K562 (cell line): ENCODE measurements at regions not wholly inside any gene's neighbourhood (a gene's known extent, or its start where the extent isn't known, plus 50 kb on each side); places are given as distances from the start of the nearest gene placed in this dataset.

Experiments used
- ATAC-seq: fragments of 200-7000 bp; cut with Tn5 transposase; 3 replicates; pipeline ENCODE4 v1.9.1; 2020; ENCODE audit warnings: moderate library complexity
- BruUV-seq: library from RNA; stranded (reverse); fragments of 400-500 nt; replicated peaks from 2 replicates; lab custom pipeline; 2021; lab: Mats Ljungman, UMichigan
- CTCF ChIA-PET: fragments of 300-600 bp; formaldehyde crosslinking; extraction: SDS; loops from one replicate; lab custom pipeline; 2021; ENCODE audit warnings: low intra/inter-chr PET ratio; lab: Yijun Ruan, JAX
- POLR2A ChIA-PET: fragments of 300-600, 350-650 bp; sonication (Branson Sonifier 250); formaldehyde crosslinking; extraction: SDS; loops from one replicate; lab custom pipeline; 2021; ENCODE audit warnings: antibody characterized with exemption, inconsistent platforms; lab: Yijun Ruan, JAX
- DNase-seq, 4 experiments: peaks; one replicate each; pipeline versions ENCODE4 v3.0.0 to v3.0.0-alpha.2; 2011 to 2018; ENCODE audit warnings: low spot score in 3 of 4, mixed read lengths in 3 of 4; ENCODE audit errors: extremely low read depth in 1 of 4
- FAIRE-seq: peaks from 2 replicates; lab custom pipeline; 2011; peaks lifted over from hg19 to GRCh38; lab: Jason Lieb, UNC
- H2AFZ ChIP-seq: 2 replicates; pipeline ENCODE4 v1.6.0; 2011; ENCODE audit warnings: low read depth, low read length, control low read depth, inconsistent platforms
- H3K27ac ChIP-seq: fragments of 200-600 bp; 3 replicates; pipeline ENCODE4 v1.8.0; 2011; ENCODE audit warnings: low read depth, mild to moderate bottlenecking, control low read depth, inconsistent platforms, low read length, moderate library complexity, mixed read lengths; ENCODE audit errors: extremely low read depth
- H3K27me3 ChIP-seq, 2 experiments: fragments of 300-600 bp in 1 of 2; 2 replicates in 1 of 2; 3 replicates in 1 of 2; pipeline versions ENCODE4 v1.6.0 to v1.8.0; 2011; ENCODE audit warnings: inconsistent platforms in 2 of 2, low read length in 2 of 2, mild to moderate bottlenecking in 1 of 2, mixed read lengths in 1 of 2, moderate library complexity in 1 of 2; ENCODE audit not compliant: control insufficient read depth in 2 of 2, insufficient read depth in 2 of 2
- H3K36me3 ChIP-seq: fragments of 300-600 bp; 3 replicates; pipeline ENCODE4 v1.8.0; 2011; ENCODE audit warnings: mild to moderate bottlenecking, low read length, inconsistent platforms; ENCODE audit not compliant: control insufficient read depth, insufficient read depth
- H3K4me1 ChIP-seq, 2 experiments: fragments of 200-600 bp in 1 of 2; replicated peaks in 1 of 2; 2 replicates in 1 of 2; 3 replicates in 1 of 2; pipeline versions ENCODE4 v1.5.1 to v1.8.0; 2011; ENCODE audit warnings: inconsistent platforms in 2 of 2, low read length in 2 of 2, mild to moderate bottlenecking in 1 of 2, mixed read lengths in 1 of 2, moderate library complexity in 1 of 2; ENCODE audit not compliant: control insufficient read depth in 2 of 2, insufficient read depth in 2 of 2
- H3K4me2 ChIP-seq: 2 replicates; pipeline ENCODE4 v1.6.1; 2011; ENCODE audit warnings: low read length, control low read depth, inconsistent platforms, mixed read lengths; ENCODE audit not compliant: insufficient read depth
- H3K4me3 ChIP-seq: fragments of 200-600 bp; sonication (generic), shearing (Covaris generic); 2 replicates; pipeline ENCODE4 v1.5.1; 2016; ENCODE audit warnings: control low read depth, inconsistent platforms
- H3K79me2 ChIP-seq: fragments of 200-600 bp; 3 replicates; pipeline ENCODE4 v1.8.0; 2011; ENCODE audit warnings: low read length, inconsistent platforms; ENCODE audit not compliant: control insufficient read depth, insufficient read depth
- H3K9ac ChIP-seq, 2 experiments: 2 replicates each; pipeline versions ENCODE4 v1.6.0 to v1.6.1; 2011; ENCODE audit warnings: low read depth in 2 of 2, low read length in 2 of 2, control low read depth in 1 of 2, inconsistent platforms in 1 of 2, mild to moderate bottlenecking in 1 of 2, mixed read lengths in 1 of 2; ENCODE audit not compliant: insufficient read depth in 1 of 2
- H3K9me1 ChIP-seq: one replicate; pipeline ENCODE4 v1.6.0; 2011; ENCODE audit warnings: inconsistent platforms, mild to moderate bottlenecking, low read length, moderate library complexity; ENCODE audit not compliant: control insufficient read depth, insufficient read depth
- H3K9me3 ChIP-seq: replicated peaks from 2 replicates; pipeline ENCODE4 v1.5.1; 2011; ENCODE audit warnings: low read depth, low read length, inconsistent platforms; ENCODE audit not compliant: control insufficient read depth, insufficient read depth
- H4K20me1 ChIP-seq: replicated peaks from 2 replicates; pipeline ENCODE4 v1.6.1; 2011; ENCODE audit warnings: low read length, inconsistent platforms, mixed read lengths; ENCODE audit not compliant: control insufficient read depth, insufficient read depth
- ATF7 ChIP-seq: fragments of 450-650 bp; IDR thresholded peaks from 2 replicates; pipeline ENCODE4 v1.7.1; 2014; ENCODE audit warnings: mild to moderate bottlenecking, moderate library complexity
- FOXO4 ChIP-seq: fragments of 450-650 bp; formaldehyde crosslinking; IDR thresholded peaks from 2 replicates; pipeline ENCODE4 v1.4.0; 2020; ENCODE audit warnings: mild to moderate bottlenecking, moderate library complexity
- MCM5 ChIP-seq: fragments of 450-650 bp; IDR thresholded peaks from 2 replicates; pipeline ENCODE4 v1.6.1; 2016; ENCODE audit warnings: low read depth
- NEUROD1 ChIP-seq: fragments of 150-350 bp; IDR thresholded peaks from 2 replicates; pipeline ENCODE4 v1.6.1; 2014; ENCODE audit warnings: borderline replicate concordance, low read length, low read depth; ENCODE audit not compliant: partially characterized antibody
- OTX1 ChIP-seq: fragments of 450-650 bp; formaldehyde crosslinking; IDR thresholded peaks from 2 replicates; pipeline ENCODE4 v1.4.0; 2022; ENCODE audit warnings: mild to moderate bottlenecking
- POLR2B ChIP-seq: fragments of 450-650 bp; IDR thresholded peaks from 2 replicates; pipeline ENCODE4 v1.6.1; 2018; ENCODE audit warnings: low read depth; ENCODE audit not compliant: partially characterized antibody
- POLR2H ChIP-seq: IDR thresholded peaks from 2 replicates; pipeline ENCODE4 v1.6.1; 2016; ENCODE audit warnings: missing genetic modification characterization, low read depth, mild to moderate bottlenecking, control low read depth, missing compliant biosample characterization, moderate library complexity
- SETDB1 ChIP-seq: IDR thresholded peaks from one replicate; pipeline ENCODE4 v1.6.1; 2012; ENCODE audit warnings: low read length, control low read depth, inconsistent platforms
- WHSC1 ChIP-seq: IDR thresholded peaks from one replicate; pipeline ENCODE4 v1.6.1; 2012; ENCODE audit warnings: low read length, control low read depth, inconsistent platforms
- ZBTB17 ChIP-seq: fragments of 450-650 bp; formaldehyde crosslinking; IDR thresholded peaks from 2 replicates; pipeline ENCODE4 v1.4.0; 2020; ENCODE audit warnings: mild to moderate bottlenecking
- ZNF764 ChIP-seq: fragments of 250-450 bp; sonication (Bioruptor Pico); IDR thresholded peaks from 2 replicates; pipeline ENCODE4 v1.4.0; 2020; ENCODE audit warnings: low read depth, mild to moderate bottlenecking, moderate library complexity
- WGBS: fragments of 100-300 bp; shearing (Covaris generic); methylation state at CpG from one replicate; pipeline ENCODE4 v1.1.6; 2016; ENCODE audit warnings: low coverage, mixed read lengths; ENCODE audit not compliant: insufficient coverage; ENCODE audit errors: missing lambda C conversion rate; 5-methylcytosine and 5-hydroxymethylcytosine counted together
- in situ Hi-C: fragments of 300-500 bp; cut with MboI; formaldehyde crosslinking; loops from 4 replicates; pipeline ENCODE4 v1.15.0; 2018; ENCODE audit warnings: inconsistent platforms, mixed read lengths
- intact Hi-C: fragments of 100-400 bp; cut with micrococcal nuclease; formaldehyde crosslinking; loops from 2 replicates; pipeline ENCODE4 v1.14.2; 2022
- TF ChIP-seq, protein P1 (sequence below): fragments of 450-650 bp; IDR thresholded peaks from 2 replicates; pipeline ENCODE4 v1.6.1; 2014; ENCODE audit warnings: low read depth, mild to moderate bottlenecking, moderate library complexity, borderline replicate concordance
- TF ChIP-seq, protein P2 (sequence below): fragments of 250-450 bp; sonication (Bioruptor Pico); IDR thresholded peaks from 2 replicates; pipeline ENCODE4 v1.6.1; 2021; ENCODE audit warnings: mild to moderate bottlenecking
- TF ChIP-seq, protein P3 (sequence below): sonication (generic); formaldehyde crosslinking; IDR thresholded peaks from 2 replicates; pipeline ENCODE4 v1.4.0; 2020; ENCODE audit warnings: mild to moderate bottlenecking, missing genetic modification reagents

GRCh38 chr14:87142551-87143211 lies 850.3 kb downstream of the GALC start:
- no peak overlapping the region for H2AFZ ChIP-seq
- DNase-seq (no peak), FAIRE-seq (no peak), ATAC-seq (no peak)
- intact Hi-C loops, result no loop called here
- H3K4me3 ChIP-seq, result no peak overlapping the region
- H3K9ac ChIP-seq, result no peak overlapping the region
- H3K79me2 ChIP-seq, result no peaks in the 10 kb centered on the region
- no peaks in the 10 kb centered on the region for H3K4me1 ChIP-seq
- WGBS, result 0% methylated on average over 3 of the region's 3 CpGs
- no peaks in the 10 kb centered on the region for H3K36me3 ChIP-seq
- H3K9me1 ChIP-seq, result no peaks in the 10 kb centered on the region
- no peak overlapping the region for H3K4me2 ChIP-seq
- no peaks in the 10 kb centered on the region for H4K20me1 ChIP-seq
- H3K27me3 ChIP-seq, result no peaks in the 10 kb centered on the region
- no peak overlapping the region for H3K27ac ChIP-seq
- TF ChIP-seq NEUROD1 (no peak), OTX1 (CRISPR knock-in tag) (no peak), POLR2H (tag) (no peak), FOXO4 (CRISPR knock-in tag) (no peak), ATF7 (no peak), ZNF764 (CRISPR knock-in tag) (no peak), SETDB1 (no peak), WHSC1 (no peak), ZBTB17 (CRISPR knock-in tag) (no peak), POLR2B (no peak), MCM5 (no peak)
- TF ChIP-seq, protein P1, sequence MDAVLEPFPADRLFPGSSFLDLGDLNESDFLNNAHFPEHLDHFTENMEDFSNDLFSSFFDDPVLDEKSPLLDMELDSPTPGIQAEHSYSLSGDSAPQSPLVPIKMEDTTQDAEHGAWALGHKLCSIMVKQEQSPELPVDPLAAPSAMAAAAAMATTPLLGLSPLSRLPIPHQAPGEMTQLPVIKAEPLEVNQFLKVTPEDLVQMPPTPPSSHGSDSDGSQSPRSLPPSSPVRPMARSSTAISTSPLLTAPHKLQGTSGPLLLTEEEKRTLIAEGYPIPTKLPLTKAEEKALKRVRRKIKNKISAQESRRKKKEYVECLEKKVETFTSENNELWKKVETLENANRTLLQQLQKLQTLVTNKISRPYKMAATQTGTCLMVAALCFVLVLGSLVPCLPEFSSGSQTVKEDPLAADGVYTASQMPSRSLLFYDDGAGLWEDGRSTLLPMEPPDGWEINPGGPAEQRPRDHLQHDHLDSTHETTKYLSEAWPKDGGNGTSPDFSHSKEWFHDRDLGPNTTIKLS, result no peak
- TF ChIP-seq, protein P2, sequence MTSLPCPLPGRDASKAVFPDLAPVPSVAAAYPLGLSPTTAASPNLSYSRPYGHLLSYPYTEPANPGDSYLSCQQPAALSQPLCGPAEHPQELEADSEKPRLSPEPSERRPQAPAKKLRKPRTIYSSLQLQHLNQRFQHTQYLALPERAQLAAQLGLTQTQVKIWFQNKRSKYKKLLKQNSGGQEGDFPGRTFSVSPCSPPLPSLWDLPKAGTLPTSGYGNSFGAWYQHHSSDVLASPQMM (CRISPR knock-in tag), result no peak
- TF ChIP-seq, protein P3, sequence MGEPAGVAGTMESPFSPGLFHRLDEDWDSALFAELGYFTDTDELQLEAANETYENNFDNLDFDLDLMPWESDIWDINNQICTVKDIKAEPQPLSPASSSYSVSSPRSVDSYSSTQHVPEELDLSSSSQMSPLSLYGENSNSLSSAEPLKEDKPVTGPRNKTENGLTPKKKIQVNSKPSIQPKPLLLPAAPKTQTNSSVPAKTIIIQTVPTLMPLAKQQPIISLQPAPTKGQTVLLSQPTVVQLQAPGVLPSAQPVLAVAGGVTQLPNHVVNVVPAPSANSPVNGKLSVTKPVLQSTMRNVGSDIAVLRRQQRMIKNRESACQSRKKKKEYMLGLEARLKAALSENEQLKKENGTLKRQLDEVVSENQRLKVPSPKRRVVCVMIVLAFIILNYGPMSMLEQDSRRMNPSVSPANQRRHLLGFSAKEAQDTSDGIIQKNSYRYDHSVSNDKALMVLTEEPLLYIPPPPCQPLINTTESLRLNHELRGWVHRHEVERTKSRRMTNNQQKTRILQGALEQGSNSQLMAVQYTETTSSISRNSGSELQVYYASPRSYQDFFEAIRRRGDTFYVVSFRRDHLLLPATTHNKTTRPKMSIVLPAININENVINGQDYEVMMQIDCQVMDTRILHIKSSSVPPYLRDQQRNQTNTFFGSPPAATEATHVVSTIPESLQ (CRISPR knock-in tag), result no peak
- ChIA-PET POLR2A (no interaction called here), CTCF (no interaction called here)
- in situ Hi-C loops, result no loop called here
- H3K9me3 ChIP-seq, result no peaks in the 10 kb centered on the region
- no TSS peak for BruUV-seq
